ENCODE measurements at regions not wholly inside any gene's neighbourhood (a gene's known extent, or its start where the extent isn't known, plus 50 kb on each side); places are given as distances from the start of the nearest gene placed in this dataset.
"Not testable (repeated sequence)": the region's sequence is repeated elsewhere in the genome, so short reads cannot be mapped to it uniquely, and the experiment has no call there.

GRCh38 chr18:22828583-22828982 lies 104.5 kb upstream of the RBBP8 start:
- not testable (repeated sequence) for DNase-seq

GRCh38 chr18:22829781-22830180 lies 103.3 kb upstream of the RBBP8 start:
- no peak for DNase-seq

GRCh38 chr18:22830511-22830910 lies 102.6 kb upstream of the RBBP8 start:
- no peak for DNase-seq

- DNase-seq = no peak
Measured at GRCh38 chr18:22831441-22831904, 101.7 kb upstream of the RBBP8 start.

GRCh38 chr18:22836932-22837331 lies 96.2 kb upstream of the RBBP8 start:
- no peak for DNase-seq

GRCh38 chr18:22838221-22838620 lies 94.9 kb upstream of the RBBP8 start:
- DNase-seq = no peak

- no peak for DNase-seq
Measured at GRCh38 chr18:22838639-22839277, 94.4 kb upstream of the RBBP8 start.

- no peak for DNase-seq
Measured at GRCh38 chr18:22839340-22839821, 93.7 kb upstream of the RBBP8 start.

GRCh38 chr18:22840606-22841144 lies 92.5 kb upstream of the RBBP8 start:
- no peak for DNase-seq

- no peak for DNase-seq
Measured at GRCh38 chr18:22841840-22842239, 91.3 kb upstream of the RBBP8 start.

GRCh38 chr18:22844190-22844589 lies 88.9 kb upstream of the RBBP8 start:
- no peak for DNase-seq

- no peak for DNase-seq
Measured at GRCh38 chr18:22844628-22845027, 88.5 kb upstream of the RBBP8 start.

- no peak for DNase-seq
Measured at GRCh38 chr18:22846088-22846683, 86.9 kb upstream of the RBBP8 start.

GRCh38 chr18:22846697-22847096 lies 86.4 kb upstream of the RBBP8 start:
- no peak for DNase-seq

- DNase-seq = no peak
Measured at GRCh38 chr18:22847392-22847791, 85.7 kb upstream of the RBBP8 start.

GRCh38 chr18:22847867-22848451 lies 85.2 kb upstream of the RBBP8 start:
- no peak for DNase-seq

GRCh38 chr18:22848615-22849014 lies 84.5 kb upstream of the RBBP8 start:
- DNase-seq = no peak

GRCh38 chr18:22856870-22857269 lies 76.3 kb upstream of the RBBP8 start:
- no peak for DNase-seq

GRCh38 chr18:22858121-22858520 lies 75.0 kb upstream of the RBBP8 start:
- DNase-seq = no peak

- DNase-seq = no peak
Measured at GRCh38 chr18:22860807-22861206, 72.3 kb upstream of the RBBP8 start.

- no peak for DNase-seq
Measured at GRCh38 chr18:22865354-22866116, 67.6 kb upstream of the RBBP8 start.

GRCh38 chr18:22868831-22869230 lies 64.3 kb upstream of the RBBP8 start:
- DNase-seq = no peak

- no peak for DNase-seq
Measured at GRCh38 chr18:22871809-22872525, 61.2 kb upstream of the RBBP8 start.

Measured in activated CD8-positive, alpha-beta memory T cell treated with anti-CD3 and anti-CD28 coated beads for 24 hours (primary cell).